GM18502 (cell line): ENCODE measurements at regions not wholly inside any gene's neighbourhood (a gene's known extent, or its start where the extent isn't known, plus 50 kb on each side); places are given as distances from the start of the nearest gene placed in this dataset.
"Not testable (repeated sequence)": the region's sequence is repeated elsewhere in the genome, so short reads cannot be mapped to it uniquely, and the experiment has no call there.

ENCODE experiments used
- ATAC-seq: cut with Tn5 transposase; IDR thresholded peaks from one replicate; pipeline ENCODE4 v1.9.1; 2021; ENCODE audit warnings: mild to moderate bottlenecking; ENCODE audit not compliant: unreplicated experiment, poor library complexity

- no peak for ATAC-seq
These were observed 684.5 kb downstream of the BCL11A start for GRCh38 chr2:59868981-59869380.

- no peak for ATAC-seq
These were observed 687.0 kb downstream of the BCL11A start for GRCh38 chr2:59866436-59866835.

GRCh38 chr2:59858540-59858939 is 694.9 kb downstream of the BCL11A start:
- no peak for ATAC-seq

- ATAC-seq, result no peak
These were observed 696.3 kb downstream of the BCL11A start for GRCh38 chr2:59857109-59857508.

GRCh38 chr2:59856391-59856790 is 697.1 kb downstream of the BCL11A start:
- ATAC-seq, result no peak

- no peak for ATAC-seq
These were observed 700.4 kb downstream of the BCL11A start for GRCh38 chr2:59853032-59853431.

- no peak for ATAC-seq
These were observed 701.5 kb downstream of the BCL11A start for GRCh38 chr2:59851836-59852475.

GRCh38 chr2:59850554-59850953 is 702.9 kb downstream of the BCL11A start:
- ATAC-seq, result no peak

GRCh38 chr2:59833941-59834340 is 719.5 kb downstream of the BCL11A start:
- ATAC-seq, result no peak

- no peak for ATAC-seq
These were observed 722.9 kb downstream of the BCL11A start for GRCh38 chr2:59830601-59831000.

- ATAC-seq, result no peak
These were observed 725.8 kb downstream of the BCL11A start for GRCh38 chr2:59827677-59828076.

- no peak for ATAC-seq
These were observed 727.3 kb downstream of the BCL11A start for GRCh38 chr2:59826177-59826576.

- no peak for ATAC-seq
These were observed 729.1 kb downstream of the BCL11A start for GRCh38 chr2:59824314-59824713.

GRCh38 chr2:59816075-59816474 is 737.4 kb downstream of the BCL11A start:
- no peak for ATAC-seq

- not testable (repeated sequence) for ATAC-seq
These were observed 743.2 kb downstream of the BCL11A start for GRCh38 chr2:59810283-59810682.

- ATAC-seq, result no peak
These were observed 747.0 kb downstream of the BCL11A start for GRCh38 chr2:59806486-59806885.

GRCh38 chr2:59804732-59805131 is 748.7 kb downstream of the BCL11A start:
- ATAC-seq, result no peak

- ATAC-seq, result no peak
These were observed 749.9 kb downstream of the BCL11A start for GRCh38 chr2:59803586-59803985.

GRCh38 chr2:59798687-59799232 is 754.7 kb downstream of the BCL11A start:
- ATAC-seq, result no peak

- no peak for ATAC-seq
These were observed 762.3 kb downstream of the BCL11A start for GRCh38 chr2:59791004-59791618.

- no peak for ATAC-seq
These were observed 763.1 kb downstream of the BCL11A start for GRCh38 chr2:59790186-59791003.
